ENCODE measurements at regions not wholly inside any gene's neighbourhood (a gene's known extent, or its start where the extent isn't known, plus 50 kb on each side); places are given as distances from the start of the nearest gene placed in this dataset.

- TF ChIP-seq, protein P1, sequence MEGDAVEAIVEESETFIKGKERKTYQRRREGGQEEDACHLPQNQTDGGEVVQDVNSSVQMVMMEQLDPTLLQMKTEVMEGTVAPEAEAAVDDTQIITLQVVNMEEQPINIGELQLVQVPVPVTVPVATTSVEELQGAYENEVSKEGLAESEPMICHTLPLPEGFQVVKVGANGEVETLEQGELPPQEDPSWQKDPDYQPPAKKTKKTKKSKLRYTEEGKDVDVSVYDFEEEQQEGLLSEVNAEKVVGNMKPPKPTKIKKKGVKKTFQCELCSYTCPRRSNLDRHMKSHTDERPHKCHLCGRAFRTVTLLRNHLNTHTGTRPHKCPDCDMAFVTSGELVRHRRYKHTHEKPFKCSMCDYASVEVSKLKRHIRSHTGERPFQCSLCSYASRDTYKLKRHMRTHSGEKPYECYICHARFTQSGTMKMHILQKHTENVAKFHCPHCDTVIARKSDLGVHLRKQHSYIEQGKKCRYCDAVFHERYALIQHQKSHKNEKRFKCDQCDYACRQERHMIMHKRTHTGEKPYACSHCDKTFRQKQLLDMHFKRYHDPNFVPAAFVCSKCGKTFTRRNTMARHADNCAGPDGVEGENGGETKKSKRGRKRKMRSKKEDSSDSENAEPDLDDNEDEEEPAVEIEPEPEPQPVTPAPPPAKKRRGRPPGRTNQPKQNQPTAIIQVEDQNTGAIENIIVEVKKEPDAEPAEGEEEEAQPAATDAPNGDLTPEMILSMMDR (conservative IDR thresholded peaks at IDR 0.05 in 1 of 2, IDR thresholded peaks at IDR 0.05 in 1 of 2; ENCODE audit: low read depth in 1 of 2, low read length in 2 of 2), result no peak
- no peak for TF ChIP-seq EZH2 (IDR thresholded peaks at IDR 0.05; ENCODE audit: low read length, missing control alignments)
- peaks cover 13% of the 10 kb centered on the region for H3K4me1 ChIP-seq (ENCODE audit: control insufficient read depth, extremely low read depth, insufficient read depth, low read length)
- no peak overlapping the region for H3K4me2 ChIP-seq (ENCODE audit: extremely low read depth, insufficient read depth, low read length)
- H3K9me3 ChIP-seq (ENCODE audit: control insufficient read depth, insufficient read depth, low read depth, low read length), result no peaks in the 10 kb centered on the region
- no peak overlapping the region for H3K9ac ChIP-seq (ENCODE audit: insufficient read depth, low read length)
- no peak for DNase-seq (ENCODE audit: low read depth in 2 of 2)
- no peaks in the 10 kb centered on the region for H3K36me3 ChIP-seq (ENCODE audit: control insufficient read depth, insufficient read depth, low read length)
- no peak overlapping the region for H3K4me3 ChIP-seq (replicated peaks in 1 of 4; ENCODE audit: control extremely low read depth in 1 of 4, insufficient read depth in 1 of 4, low read depth in 3 of 4, low read length in 4 of 4)
- H3K27me3 ChIP-seq (ENCODE audit: control insufficient read depth, insufficient read depth, low read length), result no peaks in the 10 kb centered on the region
- no peak overlapping the region for H2AFZ ChIP-seq (ENCODE audit: low read length)
- H3K27ac ChIP-seq (ENCODE audit: insufficient read depth, low read length), result no peak overlapping the region
- no peaks in the 10 kb centered on the region for H3K79me2 ChIP-seq (ENCODE audit: control insufficient read depth, insufficient read depth, low read length)
- H4K20me1 ChIP-seq (ENCODE audit: control insufficient read depth, extremely low read depth, insufficient read depth, low read length), result no peaks in the 10 kb centered on the region
Measured at GRCh38 chr17:72405662-72406230, 284.9 kb downstream of the SOX9 start.

- Histone ChIP-seq H3K4me3 (replicated peaks in 1 of 4; ENCODE audit: control extremely low read depth in 1 of 4, insufficient read depth in 1 of 4, low read depth in 3 of 4, low read length in 4 of 4) (no peak overlapping the region), H3K4me2 (ENCODE audit: extremely low read depth, insufficient read depth, low read length) (no peak overlapping the region), H3K79me2 (ENCODE audit: control insufficient read depth, insufficient read depth, low read length) (no peaks in the 10 kb centered on the region), H3K9ac (ENCODE audit: insufficient read depth, low read length) (no peak overlapping the region), H3K36me3 (ENCODE audit: control insufficient read depth, insufficient read depth, low read length) (no peaks in the 10 kb centered on the region), H2AFZ (ENCODE audit: low read length) (no peak overlapping the region), H3K27me3 (ENCODE audit: control insufficient read depth, insufficient read depth, low read length) (no peaks in the 10 kb centered on the region), H3K9me3 (ENCODE audit: control insufficient read depth, insufficient read depth, low read depth, low read length) (no peaks in the 10 kb centered on the region), H3K27ac (ENCODE audit: insufficient read depth, low read length) (peak overlapping the region; percentile 92), H4K20me1 (ENCODE audit: control insufficient read depth, extremely low read depth, insufficient read depth, low read length) (no peaks in the 10 kb centered on the region), H3K4me1 (ENCODE audit: control insufficient read depth, extremely low read depth, insufficient read depth, low read length) (peaks cover 13% of the 10 kb centered on the region)
- DNase-seq (ENCODE audit: low read depth in 2 of 2), result no peak
- no peak for TF ChIP-seq EZH2 (IDR thresholded peaks at IDR 0.05; ENCODE audit: low read length, missing control alignments)
- TF ChIP-seq, protein P1 (conservative IDR thresholded peaks at IDR 0.05 in 1 of 2, IDR thresholded peaks at IDR 0.05 in 1 of 2; ENCODE audit: low read depth in 1 of 2, low read length in 2 of 2), result no peak
Measured at GRCh38 chr17:72406498-72406897, 285.7 kb downstream of the SOX9 start.

DNA sequence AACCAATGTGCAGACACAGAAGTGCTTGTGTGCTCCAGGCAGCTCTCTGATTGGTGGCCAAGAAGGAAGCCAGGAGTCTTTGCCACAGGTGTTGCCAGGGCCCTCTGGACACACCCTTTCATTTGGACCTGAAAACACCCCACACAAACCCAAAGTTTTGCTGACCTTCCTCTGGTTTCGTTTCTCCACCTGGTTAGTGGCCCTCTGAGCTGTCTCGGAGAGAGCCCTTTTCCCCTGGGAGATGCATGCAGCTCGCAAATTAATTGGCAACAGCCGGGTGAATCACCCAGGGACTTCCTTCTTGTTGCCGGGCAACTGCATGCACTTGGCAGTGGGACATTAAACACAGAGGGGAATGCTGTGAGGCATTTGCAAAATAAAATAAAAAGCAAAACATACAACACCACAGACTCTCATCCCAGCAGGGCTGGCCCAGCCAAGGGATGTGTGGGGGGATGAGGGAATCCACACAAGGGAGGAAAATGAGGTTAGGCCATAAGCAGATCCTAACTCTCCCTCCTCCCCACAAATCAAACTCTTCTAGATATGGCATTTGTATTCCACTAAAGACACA is 286.6 kb downstream of the SOX9 start:
- Histone ChIP-seq H3K4me2 (ENCODE audit: extremely low read depth, insufficient read depth, low read length) (peak overlapping the region; percentile 83), H3K9me3 (ENCODE audit: control insufficient read depth, insufficient read depth, low read depth, low read length) (no peaks in the 10 kb centered on the region), H3K9ac (ENCODE audit: insufficient read depth, low read length) (peak overlapping the region; percentile 38), H3K4me1 (ENCODE audit: control insufficient read depth, extremely low read depth, insufficient read depth, low read length) (peaks cover 13% of the 10 kb centered on the region), H3K36me3 (ENCODE audit: control insufficient read depth, insufficient read depth, low read length) (no peaks in the 10 kb centered on the region), H3K79me2 (ENCODE audit: control insufficient read depth, insufficient read depth, low read length) (no peaks in the 10 kb centered on the region), H3K4me3 (replicated peaks in 1 of 4; ENCODE audit: control extremely low read depth in 1 of 4, insufficient read depth in 1 of 4, low read depth in 3 of 4, low read length in 4 of 4) (peak overlapping the region in 2 of 4 experiments; percentile 9 to 17), H3K27me3 (ENCODE audit: control insufficient read depth, insufficient read depth, low read length) (no peaks in the 10 kb centered on the region), H3K27ac (ENCODE audit: insufficient read depth, low read length) (peak overlapping the region; percentile 92), H4K20me1 (ENCODE audit: control insufficient read depth, extremely low read depth, insufficient read depth, low read length) (no peaks in the 10 kb centered on the region), H2AFZ (ENCODE audit: low read length) (no peak overlapping the region)
- peak; percentile 96 to 98 for DNase-seq (ENCODE audit: low read depth in 2 of 2)
- TF ChIP-seq, protein P1 (conservative IDR thresholded peaks at IDR 0.05 in 1 of 2, IDR thresholded peaks at IDR 0.05 in 1 of 2; ENCODE audit: low read depth in 1 of 2, low read length in 2 of 2), result no peak
- TF ChIP-seq EZH2 (IDR thresholded peaks at IDR 0.05; ENCODE audit: low read length, missing control alignments), result no peak

All from fibroblast of lung (primary cell).